ENCODE measurements at regions not wholly inside any gene's neighbourhood (a gene's known extent, or its start where the extent isn't known, plus 50 kb on each side); places are given as distances from the start of the nearest gene placed in this dataset.

- Histone ChIP-seq H3K27me3 (ENCODE audit: insufficient read depth, poor library complexity, severe bottlenecking) (no peaks in the 10 kb centered on the region), H3K27ac (replicated peaks) (no peak overlapping the region), H3K4me3 (replicated peaks; ENCODE audit: insufficient read depth, low read length) (no peak overlapping the region)
- no peak for DNase-seq (ENCODE audit: low read depth in 1 of 2, low spot score in 1 of 2)
- no peak for TF ChIP-seq CTCF (IDR thresholded peaks at IDR 0.05; ENCODE audit: insufficient read depth, low read length)
- TF ChIP-seq GABPA (IDR thresholded peaks at IDR 0.05; ENCODE audit: low read depth), result no peak
- no peak for TF ChIP-seq POLR2AphosphoS5 (IDR thresholded peaks at IDR 0.05; ENCODE audit: low read depth)
- TF ChIP-seq REST (IDR thresholded peaks at IDR 0.05; ENCODE audit: insufficient replicate concordance, low read depth), result no peak
- no peak for TF ChIP-seq SPI1 (IDR thresholded peaks at IDR 0.05; ENCODE audit: borderline replicate concordance, low read depth)
Measured at GRCh38 chr15:95958382-95958781, 372.1 kb upstream of the NR2F2 start.

GRCh38 chr15:95968856-95969255 is 361.6 kb upstream of the NR2F2 start:
- Histone ChIP-seq H3K4me3 (replicated peaks; ENCODE audit: insufficient read depth, low read length) (no peak overlapping the region), H3K27ac (replicated peaks) (no peak overlapping the region), H3K27me3 (ENCODE audit: insufficient read depth, poor library complexity, severe bottlenecking) (no peaks in the 10 kb centered on the region)
- TF ChIP-seq POLR2AphosphoS5 (IDR thresholded peaks at IDR 0.05; ENCODE audit: low read depth) (no peak), REST (IDR thresholded peaks at IDR 0.05; ENCODE audit: insufficient replicate concordance, low read depth) (no peak), SPI1 (IDR thresholded peaks at IDR 0.05; ENCODE audit: borderline replicate concordance, low read depth) (no peak), CTCF (IDR thresholded peaks at IDR 0.05; ENCODE audit: insufficient read depth, low read length) (no peak), GABPA (IDR thresholded peaks at IDR 0.05; ENCODE audit: low read depth) (no peak)
- DNase-seq (ENCODE audit: low read depth in 1 of 2, low spot score in 1 of 2), result no peak

GRCh38 chr15:95970326-95970725 is 360.2 kb upstream of the NR2F2 start:
- H3K4me3 ChIP-seq (replicated peaks; ENCODE audit: insufficient read depth, low read length), result no peak overlapping the region
- DNase-seq (ENCODE audit: low read depth in 1 of 2, low spot score in 1 of 2), result no peak
- H3K27ac ChIP-seq (replicated peaks), result no peak overlapping the region
- H3K27me3 ChIP-seq (ENCODE audit: insufficient read depth, poor library complexity, severe bottlenecking), result no peaks in the 10 kb centered on the region
- no peak for TF ChIP-seq POLR2AphosphoS5 (IDR thresholded peaks at IDR 0.05; ENCODE audit: low read depth)
- no peak for TF ChIP-seq CTCF (IDR thresholded peaks at IDR 0.05; ENCODE audit: insufficient read depth, low read length)
- no peak for TF ChIP-seq GABPA (IDR thresholded peaks at IDR 0.05; ENCODE audit: low read depth)
- TF ChIP-seq SPI1 (IDR thresholded peaks at IDR 0.05; ENCODE audit: borderline replicate concordance, low read depth), result no peak
- TF ChIP-seq REST (IDR thresholded peaks at IDR 0.05; ENCODE audit: insufficient replicate concordance, low read depth), result no peak
